RWPE1 (cell line): ENCODE measurements at regions not wholly inside any gene's neighbourhood (a gene's known extent, or its start where the extent isn't known, plus 50 kb on each side); places are given as distances from the start of the nearest gene placed in this dataset.

Experiments
- CTCF ChIA-PET: fragments of 350-600 bp; sonication (Branson Sonifier 250); formaldehyde crosslinking; extraction: SDS; loops from one replicate; lab custom pipeline; 2021; lab: Yijun Ruan, JAX
- POLR2A ChIA-PET: fragments of 400-600 bp; formaldehyde crosslinking; extraction: SDS; loops from one replicate; lab custom pipeline; 2020; ENCODE audit warnings: antibody characterized with exemption; ENCODE audit not compliant: low non-redundant PET; lab: Yijun Ruan, JAX
- DNase-seq: peaks from one replicate; pipeline ENCODE4 v3.0.0; 2012; ENCODE audit warnings: low spot score
- H3K27ac ChIP-seq: fragments of 450-650 bp; 2 replicates; pipeline ENCODE4 v1.5.1; 2017
- CTCF ChIP-seq: fragments of 450-650 bp; conservative IDR thresholded peaks from 2 replicates; pipeline ENCODE4 v1.5.1; 2017; ENCODE audit warnings: low read depth, mild to moderate bottlenecking

- POLR2A ChIA-PET = no interaction called here
- DNase-seq = no peak
- TF ChIP-seq CTCF = no peak
- H3K27ac ChIP-seq = no peak overlapping the region
- CTCF ChIA-PET = no interaction called here
Observed at GRCh38 chr3:30358871-30359270, 247.5 kb upstream of the TGFBR2 start.

GRCh38 chr3:30368978-30369377 is 237.4 kb upstream of the TGFBR2 start:
- ChIA-PET CTCF (no interaction called here), POLR2A (no interaction called here)
- TF ChIP-seq CTCF = no peak
- no peak overlapping the region for H3K27ac ChIP-seq
- no peak for DNase-seq

GRCh38 chr3:30370681-30371271 is 235.6 kb upstream of the TGFBR2 start:
- POLR2A ChIA-PET = no interaction called here
- TF ChIP-seq CTCF = no peak
- CTCF ChIA-PET = no interaction called here
- DNase-seq = no peak
- H3K27ac ChIP-seq = no peak overlapping the region

GRCh38 chr3:30372837-30373236 is 233.6 kb upstream of the TGFBR2 start:
- ChIA-PET CTCF (no interaction called here), POLR2A (no interaction called here)
- no peak for DNase-seq
- no peak overlapping the region for H3K27ac ChIP-seq
- no peak for TF ChIP-seq CTCF

- no peak for TF ChIP-seq CTCF
- DNase-seq = no peak
- ChIA-PET CTCF (no interaction called here), POLR2A (no interaction called here)
- H3K27ac ChIP-seq = no peak overlapping the region
Observed at GRCh38 chr3:30384546-30385072, 221.8 kb upstream of the TGFBR2 start.

- no peak for TF ChIP-seq CTCF
- CTCF ChIA-PET = interaction anchor here (0.7 kb wide), 1 partner anchor 197 kb away, joined by 3 read pairs; no protein-coding TSS in a partner anchor
Observed at GRCh38 chr3:30393079-30393478, 213.3 kb upstream of the TGFBR2 start.

GRCh38 chr3:30397030-30397429 is 209.4 kb upstream of the TGFBR2 start:
- TF ChIP-seq CTCF = no peak
- ChIA-PET CTCF (no interaction called here), POLR2A (no interaction called here)
- no peak overlapping the region for H3K27ac ChIP-seq
- DNase-seq = no peak

More at GRCh38 chr3:30393079-30393478, 213.3 kb upstream of the TGFBR2 start:
- DNase-seq = no peak
- POLR2A ChIA-PET = no interaction called here
- no peak overlapping the region for H3K27ac ChIP-seq
